OCI-LY1 (cell line): ENCODE measurements at regions not wholly inside any gene's neighbourhood (a gene's known extent, or its start where the extent isn't known, plus 50 kb on each side); places are given as distances from the start of the nearest gene placed in this dataset.

ENCODE experiments used
- H2AFZ ChIP-seq: fragments of 200-600 bp; sonication (generic), shearing (Covaris generic); 2 replicates; pipeline ENCODE4 v1.6.0; 2014; ENCODE audit warnings: antibody characterized with exemption, mild to moderate bottlenecking, low read length
- H3F3A ChIP-seq: fragments of 200-600 bp; sonication (generic), shearing (Covaris generic); 2 replicates; pipeline ENCODE4 v1.6.0; 2014; ENCODE audit warnings: mild to moderate bottlenecking, antibody characterized with exemption, low read length, moderate library complexity; ENCODE audit not compliant: insufficient read depth
- H3K27ac ChIP-seq: fragments of 200-600 bp; sonication (generic); 2 replicates; pipeline ENCODE4 v1.5.1; 2014; ENCODE audit warnings: low read length, mixed run types, mild to moderate bottlenecking, low read depth; ENCODE audit not compliant: poor library complexity, severe bottlenecking
- H3K27me3 ChIP-seq: fragments of 200-600 bp; sonication (generic); 2 replicates; pipeline ENCODE4 v1.6.0; 2014; ENCODE audit warnings: antibody characterized with exemption, mild to moderate bottlenecking, low read length, moderate library complexity; ENCODE audit not compliant: insufficient read depth
- H3K36me3 ChIP-seq: fragments of 200-600 bp; sonication (generic); 2 replicates; pipeline ENCODE4 v1.6.1; 2014; ENCODE audit warnings: mild to moderate bottlenecking, antibody characterized with exemption, low read length, moderate library complexity, mixed read lengths; ENCODE audit not compliant: insufficient read depth
- H3K4me1 ChIP-seq: fragments of 200-600 bp; sonication (generic); 2 replicates; pipeline ENCODE4 v1.5.1; 2014; ENCODE audit warnings: mild to moderate bottlenecking, low read length, moderate library complexity; ENCODE audit not compliant: insufficient read depth, severe bottlenecking
- H3K4me2 ChIP-seq: fragments of 200-600 bp; sonication (generic), shearing (Covaris generic); 2 replicates; pipeline ENCODE4 v1.6.1; 2014; ENCODE audit warnings: low read length
- H3K4me3 ChIP-seq: fragments of 200-600 bp; sonication (generic); 2 replicates; pipeline ENCODE4 v1.5.1; 2014; ENCODE audit warnings: low read length, low read depth, mild to moderate bottlenecking, mixed read lengths; ENCODE audit not compliant: poor library complexity, severe bottlenecking
- H3K79me2 ChIP-seq: fragments of 200-600 bp; shearing (Covaris generic); 2 replicates; pipeline ENCODE4 v1.6.1; 2016; ENCODE audit warnings: mixed run types, low read length, mixed read lengths; ENCODE audit not compliant: insufficient read depth
- H3K9ac ChIP-seq: fragments of 200-600 bp; sonication (generic), shearing (Covaris generic); 2 replicates; pipeline ENCODE4 v1.6.1; 2014; ENCODE audit warnings: mild to moderate bottlenecking, low read length, mixed read lengths
- H3K9me2 ChIP-seq: fragments of 200-600 bp; sonication (generic), shearing (Covaris generic); 2 replicates; pipeline ENCODE4 v1.6.1; 2014; ENCODE audit warnings: low read depth, mild to moderate bottlenecking, low read length, mixed read lengths
- H3K9me3 ChIP-seq: fragments of 200-600 bp; shearing (Covaris generic); 2 replicates; pipeline ENCODE4 v1.6.1; 2014; ENCODE audit warnings: low read length, mixed read lengths
- H4K20me1 ChIP-seq: fragments of 200-600 bp; sonication (generic), shearing (Covaris generic); 2 replicates; pipeline ENCODE4 v1.6.0; 2016; ENCODE audit warnings: mild to moderate bottlenecking, low read length; ENCODE audit not compliant: insufficient read depth
- CTCF ChIP-seq: fragments of 200-600 bp; sonication (generic), shearing (Covaris generic); IDR thresholded peaks from 2 replicates; pipeline ENCODE4 v1.5.1; 2017; ENCODE audit warnings: mild to moderate bottlenecking, antibody characterized with exemption, low read length, moderate library complexity, mixed read lengths
- EZH2 ChIP-seq: fragments of 200-600 bp; sonication (generic), shearing (Covaris generic); IDR thresholded peaks from 2 replicates; pipeline ENCODE4 v1.8.0; 2017; ENCODE audit warnings: borderline replicate concordance, mixed run types, mild to moderate bottlenecking, antibody characterized with exemption, low read length, moderate library complexity, mixed read lengths

GRCh38 chr19:27745978-27746542, 1466.9 kb downstream of the UQCRFS1 start:
- no peaks in the 10 kb centered on the region for H4K20me1 ChIP-seq

GRCh38 chr19:27744926-27745768, 1467.8 kb downstream of the UQCRFS1 start:
- no peaks in the 10 kb centered on the region for H3K9me2 ChIP-seq
- no peaks in the 10 kb centered on the region for H4K20me1 ChIP-seq
- no peak overlapping the region for H3K27ac ChIP-seq
- no peaks in the 10 kb centered on the region for H3F3A ChIP-seq
- H3K9ac ChIP-seq: no peak overlapping the region
- H3K36me3 ChIP-seq: no peaks in the 10 kb centered on the region
- TF ChIP-seq CTCF (no peak), EZH2 (no peak)
- no peaks in the 10 kb centered on the region for H3K27me3 ChIP-seq
- no peak overlapping the region for H2AFZ ChIP-seq
- no peaks in the 10 kb centered on the region for H3K79me2 ChIP-seq
- no peaks in the 10 kb centered on the region for H3K4me1 ChIP-seq
- no peak overlapping the region for H3K4me3 ChIP-seq
- H3K4me2 ChIP-seq: no peak overlapping the region
- no peaks in the 10 kb centered on the region for H3K9me3 ChIP-seq

More at GRCh38 chr19:27745978-27746542, 1466.9 kb downstream of the UQCRFS1 start:
- Histone ChIP-seq H3K9ac (no peak overlapping the region), H3K4me3 (no peak overlapping the region), H3K4me2 (no peak overlapping the region), H3K9me3 (no peaks in the 10 kb centered on the region), H3K36me3 (no peaks in the 10 kb centered on the region), H3K27me3 (no peaks in the 10 kb centered on the region), H3K4me1 (no peaks in the 10 kb centered on the region), H3K27ac (no peak overlapping the region), H3F3A (no peaks in the 10 kb centered on the region), H3K79me2 (no peaks in the 10 kb centered on the region), H2AFZ (no peak overlapping the region), H3K9me2 (no peaks in the 10 kb centered on the region)
- TF ChIP-seq EZH2 (no peak), CTCF (no peak)

- Histone ChIP-seq H3K79me2 (no peaks in the 10 kb centered on the region), H3K9me3 (no peaks in the 10 kb centered on the region), H3K9me2 (no peaks in the 10 kb centered on the region), H3F3A (no peaks in the 10 kb centered on the region), H3K4me2 (no peak overlapping the region), H2AFZ (no peak overlapping the region), H3K4me3 (no peak overlapping the region), H3K9ac (no peak overlapping the region), H3K36me3 (no peaks in the 10 kb centered on the region), H4K20me1 (no peaks in the 10 kb centered on the region), H3K27ac (no peak overlapping the region), H3K27me3 (no peaks in the 10 kb centered on the region), H3K4me1 (no peaks in the 10 kb centered on the region)
- TF ChIP-seq CTCF: no peak
- TF ChIP-seq EZH2: no peak
Observed at GRCh38 chr19:27742041-27742440, 1470.9 kb downstream of the UQCRFS1 start.
